ENCODE measurements at regions not wholly inside any gene's neighbourhood (a gene's known extent, or its start where the extent isn't known, plus 50 kb on each side); places are given as distances from the start of the nearest gene placed in this dataset.

DNA sequence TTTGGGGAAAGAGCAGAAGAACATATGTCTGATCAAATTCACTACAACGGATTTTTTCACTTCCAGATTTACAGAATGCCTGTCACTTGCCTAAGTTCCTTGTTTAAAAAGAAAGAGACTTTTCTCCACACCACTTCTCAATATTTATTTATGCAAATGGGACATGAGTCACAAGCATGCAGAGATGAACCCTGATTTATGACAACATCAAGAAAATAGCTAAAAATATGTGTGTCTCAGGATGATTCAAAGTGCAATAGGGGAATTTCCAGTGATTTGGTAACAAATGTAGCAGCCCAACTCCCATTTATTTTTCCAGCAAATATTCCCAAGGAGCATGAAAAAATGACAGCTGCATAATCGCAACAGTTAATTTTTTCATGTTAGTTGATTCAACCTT lies 180.4 kb upstream of the FAT1 start:
- H3K27ac ChIP-seq (ENCODE audit: low read depth in 2 of 2, low read length in 2 of 2), result no peak overlapping the region
- H3K4me3 ChIP-seq (ENCODE audit: low read length in 3 of 3), result no peak overlapping the region
- no peaks in the 10 kb centered on the region for H3K4me1 ChIP-seq (ENCODE audit: control insufficient read depth in 2 of 3, insufficient read depth in 2 of 3, low read depth in 1 of 3, low read length in 3 of 3)
- TF ChIP-seq, protein P1, sequence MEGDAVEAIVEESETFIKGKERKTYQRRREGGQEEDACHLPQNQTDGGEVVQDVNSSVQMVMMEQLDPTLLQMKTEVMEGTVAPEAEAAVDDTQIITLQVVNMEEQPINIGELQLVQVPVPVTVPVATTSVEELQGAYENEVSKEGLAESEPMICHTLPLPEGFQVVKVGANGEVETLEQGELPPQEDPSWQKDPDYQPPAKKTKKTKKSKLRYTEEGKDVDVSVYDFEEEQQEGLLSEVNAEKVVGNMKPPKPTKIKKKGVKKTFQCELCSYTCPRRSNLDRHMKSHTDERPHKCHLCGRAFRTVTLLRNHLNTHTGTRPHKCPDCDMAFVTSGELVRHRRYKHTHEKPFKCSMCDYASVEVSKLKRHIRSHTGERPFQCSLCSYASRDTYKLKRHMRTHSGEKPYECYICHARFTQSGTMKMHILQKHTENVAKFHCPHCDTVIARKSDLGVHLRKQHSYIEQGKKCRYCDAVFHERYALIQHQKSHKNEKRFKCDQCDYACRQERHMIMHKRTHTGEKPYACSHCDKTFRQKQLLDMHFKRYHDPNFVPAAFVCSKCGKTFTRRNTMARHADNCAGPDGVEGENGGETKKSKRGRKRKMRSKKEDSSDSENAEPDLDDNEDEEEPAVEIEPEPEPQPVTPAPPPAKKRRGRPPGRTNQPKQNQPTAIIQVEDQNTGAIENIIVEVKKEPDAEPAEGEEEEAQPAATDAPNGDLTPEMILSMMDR (IDR thresholded peaks at IDR 0.05; ENCODE audit: borderline replicate concordance, extremely low read depth, insufficient read depth), result no peak
- intact Hi-C loops (cut with DNase I), result no loop called here
- no peaks in the 10 kb centered on the region for H3K27me3 ChIP-seq (ENCODE audit: control insufficient read depth, insufficient read depth, low read length)
- no peak for DNase-seq
- no peak overlapping the region for H3K9ac ChIP-seq (ENCODE audit: low read length in 3 of 3)
- FAIRE-seq, result no peak
- no peaks in the 10 kb centered on the region for H3K9me3 ChIP-seq (ENCODE audit: control insufficient read depth in 2 of 3, insufficient read depth in 1 of 3, low read length in 3 of 3)
- H3K36me3 ChIP-seq (ENCODE audit: control insufficient read depth in 2 of 3, insufficient read depth in 3 of 3, low read length in 3 of 3), result no peaks in the 10 kb centered on the region

DNA sequence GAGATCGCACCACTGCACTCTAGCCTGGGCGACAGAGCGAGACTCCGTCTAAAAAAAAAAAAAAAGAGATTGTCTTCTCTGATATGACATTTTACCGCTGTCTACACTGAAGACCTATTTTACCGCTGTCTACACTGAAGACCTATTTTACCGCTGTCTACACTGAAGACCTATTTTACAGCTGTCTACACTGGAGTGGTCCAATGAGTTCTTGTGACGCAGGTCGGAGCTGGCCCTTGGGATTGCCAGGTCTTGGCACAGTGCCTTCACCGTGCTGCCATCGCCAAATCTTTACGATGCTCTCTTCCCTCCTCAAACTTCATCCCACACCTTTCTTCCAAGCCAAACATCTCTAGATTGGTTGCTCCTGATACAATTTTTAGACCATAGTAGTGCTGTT lies 183.1 kb upstream of the FAT1 start:
- intact Hi-C loops (cut with DNase I), result no loop called here
- DNase-seq, result no peak
- Histone ChIP-seq H3K4me1 (ENCODE audit: control insufficient read depth in 2 of 3, insufficient read depth in 2 of 3, low read depth in 1 of 3, low read length in 3 of 3) (no peaks in the 10 kb centered on the region), H3K4me3 (ENCODE audit: low read length in 3 of 3) (no peak overlapping the region), H3K9ac (ENCODE audit: low read length in 3 of 3) (no peak overlapping the region), H3K36me3 (ENCODE audit: control insufficient read depth in 2 of 3, insufficient read depth in 3 of 3, low read length in 3 of 3) (no peaks in the 10 kb centered on the region), H3K27ac (ENCODE audit: low read depth in 2 of 2, low read length in 2 of 2) (no peak overlapping the region), H3K27me3 (ENCODE audit: control insufficient read depth, insufficient read depth, low read length) (no peaks in the 10 kb centered on the region), H3K9me3 (ENCODE audit: control insufficient read depth in 2 of 3, insufficient read depth in 1 of 3, low read length in 3 of 3) (no peaks in the 10 kb centered on the region)
- TF ChIP-seq, protein P1 (IDR thresholded peaks at IDR 0.05; ENCODE audit: borderline replicate concordance, extremely low read depth, insufficient read depth), result no peak
- FAIRE-seq, result no peak

DNA sequence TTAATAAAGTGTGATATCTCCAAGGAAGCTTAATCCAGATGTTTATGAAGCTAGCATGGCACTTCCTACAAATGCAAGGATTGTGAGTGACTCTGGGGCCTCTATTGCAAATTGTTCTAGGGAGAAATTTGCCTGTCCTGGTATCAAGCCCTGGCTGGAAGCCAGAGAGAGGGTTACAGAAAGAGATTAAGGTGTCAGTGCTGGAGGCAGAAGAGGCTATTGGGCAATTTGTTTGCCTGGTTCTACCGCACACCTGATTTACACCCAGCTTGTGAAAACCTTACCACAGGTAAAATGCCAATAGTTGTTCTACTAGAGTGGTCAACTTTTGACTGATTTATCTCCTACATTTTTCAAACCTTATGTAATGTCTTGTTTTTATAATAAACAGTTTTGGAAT lies 186.7 kb upstream of the FAT1 start:
- DNase-seq (no peak), FAIRE-seq (no peak)
- H3K27ac ChIP-seq (ENCODE audit: low read depth in 2 of 2, low read length in 2 of 2), result no peak overlapping the region
- no peaks in the 10 kb centered on the region for H3K27me3 ChIP-seq (ENCODE audit: control insufficient read depth, insufficient read depth, low read length)
- no peak overlapping the region for H3K9ac ChIP-seq (ENCODE audit: low read length in 3 of 3)
- H3K4me1 ChIP-seq (ENCODE audit: control insufficient read depth in 2 of 3, insufficient read depth in 2 of 3, low read depth in 1 of 3, low read length in 3 of 3), result no peaks in the 10 kb centered on the region
- intact Hi-C loops (cut with DNase I), result no loop called here
- H3K36me3 ChIP-seq (ENCODE audit: control insufficient read depth in 2 of 3, insufficient read depth in 3 of 3, low read length in 3 of 3), result no peaks in the 10 kb centered on the region
- TF ChIP-seq, protein P1 (IDR thresholded peaks at IDR 0.05; ENCODE audit: borderline replicate concordance, extremely low read depth, insufficient read depth), result no peak
- H3K9me3 ChIP-seq (ENCODE audit: control insufficient read depth in 2 of 3, insufficient read depth in 1 of 3, low read length in 3 of 3), result no peaks in the 10 kb centered on the region
- no peak overlapping the region for H3K4me3 ChIP-seq (ENCODE audit: low read length in 3 of 3)

DNA sequence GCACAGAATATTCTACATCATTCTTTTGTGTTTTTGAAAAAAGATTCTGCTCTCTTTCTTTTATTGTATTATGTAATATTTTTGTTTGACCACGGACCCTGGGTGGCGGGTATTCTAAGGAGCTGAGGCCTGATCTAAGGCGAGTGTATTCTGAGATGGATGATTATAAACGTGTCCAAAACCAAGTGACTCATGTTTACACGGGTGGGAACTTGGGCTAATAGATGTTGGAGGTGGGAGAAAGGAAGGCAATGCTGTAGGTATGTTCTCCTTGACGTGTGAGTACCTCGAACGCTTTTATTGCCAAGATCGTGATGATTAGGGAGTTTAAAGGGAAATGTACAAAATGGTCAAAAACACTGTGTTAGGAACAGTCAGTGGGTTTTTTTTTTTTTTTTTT lies 188.9 kb upstream of the FAT1 start:
- TF ChIP-seq, protein P1 (IDR thresholded peaks at IDR 0.05; ENCODE audit: borderline replicate concordance, extremely low read depth, insufficient read depth), result no peak
- FAIRE-seq, result no peak
- no peak overlapping the region for H3K4me3 ChIP-seq (ENCODE audit: low read length in 3 of 3)

More for the DNA sequence above, 188.9 kb upstream of the FAT1 start:
- Histone ChIP-seq H3K27ac (ENCODE audit: low read depth in 2 of 2, low read length in 2 of 2) (no peak overlapping the region), H3K27me3 (ENCODE audit: control insufficient read depth, insufficient read depth, low read length) (no peaks in the 10 kb centered on the region), H3K4me1 (ENCODE audit: control insufficient read depth in 2 of 3, insufficient read depth in 2 of 3, low read depth in 1 of 3, low read length in 3 of 3) (no peaks in the 10 kb centered on the region), H3K9me3 (ENCODE audit: control insufficient read depth in 2 of 3, insufficient read depth in 1 of 3, low read length in 3 of 3) (no peaks in the 10 kb centered on the region), H3K36me3 (ENCODE audit: control insufficient read depth in 2 of 3, insufficient read depth in 3 of 3, low read length in 3 of 3) (no peaks in the 10 kb centered on the region), H3K9ac (ENCODE audit: low read length in 3 of 3) (no peak overlapping the region)
- intact Hi-C loops (cut with DNase I), result no loop called here
- no peak for DNase-seq

Data from kidney (tissue), 13 donors.